ENCODE measurements at regions not wholly inside any gene's neighbourhood (a gene's known extent, or its start where the extent isn't known, plus 50 kb on each side); places are given as distances from the start of the nearest gene placed in this dataset.

GRCh38 chr7:35333265-35333664, 79.4 kb upstream of the TBX20 start:
- TF ChIP-seq POLR2AphosphoS5 (IDR thresholded peaks at IDR 0.05), result no peak
- TF ChIP-seq CTCF (IDR thresholded peaks at IDR 0.05), result no peak
